ENCODE measurements at regions not wholly inside any gene's neighbourhood (a gene's known extent, or its start where the extent isn't known, plus 50 kb on each side); places are given as distances from the start of the nearest gene placed in this dataset.

- ChIA-PET POLR2A (ENCODE audit: low non-redundant PET) (no interaction called here), CTCF (no interaction called here)
- Histone ChIP-seq H3K9me3 (ENCODE audit: low read depth, low read length, poor library complexity, severe bottlenecking) (no peaks in the 10 kb centered on the region), H3K27ac (ENCODE audit: low read depth, low read length, poor library complexity, severe bottlenecking) (no peak overlapping the region), H3K4me1 (ENCODE audit: insufficient read depth, low read length, poor library complexity, severe bottlenecking) (no peaks in the 10 kb centered on the region), H3K4me3 (ENCODE audit: low read depth, low read length, poor library complexity, severe bottlenecking) (no peak overlapping the region), H3K36me3 (ENCODE audit: insufficient read depth, low read length, poor library complexity, severe bottlenecking) (no peaks in the 10 kb centered on the region), H3K27me3 (replicated peaks; ENCODE audit: insufficient read depth, low read depth, low read length, poor library complexity) (no peaks in the 10 kb centered on the region)
- TF ChIP-seq CTCF (conservative IDR thresholded peaks at IDR 0.05; ENCODE audit: low read depth, low read length) (no peak), EZH2 (IDR thresholded peaks at IDR 0.05; ENCODE audit: borderline replicate concordance, low read depth, low read length, poor library complexity, severe bottlenecking) (no peak)
- intact Hi-C loops (cut with micrococcal nuclease; ENCODE audit: unreplicated experiment): no loop called here
- no peak for DNase-seq (ENCODE audit: low spot score)
- BruUV-seq (replicated peaks): no TSS peak
These were observed 342.6 kb upstream of the CCDC196 start for GRCh38 chr14:66143387-66144112.

- no peaks in the 10 kb centered on the region for H3K36me3 ChIP-seq (ENCODE audit: insufficient read depth, low read length, poor library complexity, severe bottlenecking)
- no peaks in the 10 kb centered on the region for H3K9me3 ChIP-seq (ENCODE audit: low read depth, low read length, poor library complexity, severe bottlenecking)
- H3K4me3 ChIP-seq (ENCODE audit: low read depth, low read length, poor library complexity, severe bottlenecking): no peak overlapping the region
- ChIA-PET CTCF (no interaction called here), POLR2A (ENCODE audit: low non-redundant PET) (no interaction called here)
- no peak for DNase-seq (ENCODE audit: low spot score)
- no TSS peak for BruUV-seq (replicated peaks)
- H3K4me1 ChIP-seq (ENCODE audit: insufficient read depth, low read length, poor library complexity, severe bottlenecking): no peaks in the 10 kb centered on the region
- no peak overlapping the region for H3K27ac ChIP-seq (ENCODE audit: low read depth, low read length, poor library complexity, severe bottlenecking)
- intact Hi-C loops (cut with micrococcal nuclease; ENCODE audit: unreplicated experiment): no loop called here
- no peaks in the 10 kb centered on the region for H3K27me3 ChIP-seq (replicated peaks; ENCODE audit: insufficient read depth, low read depth, low read length, poor library complexity)
- TF ChIP-seq CTCF (conservative IDR thresholded peaks at IDR 0.05; ENCODE audit: low read depth, low read length): no peak
- no peak for TF ChIP-seq EZH2 (IDR thresholded peaks at IDR 0.05; ENCODE audit: borderline replicate concordance, low read depth, low read length, poor library complexity, severe bottlenecking)
These were observed 333.9 kb upstream of the CCDC196 start for GRCh38 chr14:66152302-66152701.

- no peak for DNase-seq (ENCODE audit: low spot score)
- no peak overlapping the region for H3K27ac ChIP-seq (ENCODE audit: low read depth, low read length, poor library complexity, severe bottlenecking)
- no peaks in the 10 kb centered on the region for H3K36me3 ChIP-seq (ENCODE audit: insufficient read depth, low read length, poor library complexity, severe bottlenecking)
- H3K4me1 ChIP-seq (ENCODE audit: insufficient read depth, low read length, poor library complexity, severe bottlenecking): no peaks in the 10 kb centered on the region
- ChIA-PET POLR2A (ENCODE audit: low non-redundant PET) (no interaction called here), CTCF (no interaction called here)
- H3K4me3 ChIP-seq (ENCODE audit: low read depth, low read length, poor library complexity, severe bottlenecking): no peak overlapping the region
- no peaks in the 10 kb centered on the region for H3K27me3 ChIP-seq (replicated peaks; ENCODE audit: insufficient read depth, low read depth, low read length, poor library complexity)
- intact Hi-C loops (cut with micrococcal nuclease; ENCODE audit: unreplicated experiment): no loop called here
- H3K9me3 ChIP-seq (ENCODE audit: low read depth, low read length, poor library complexity, severe bottlenecking): no peaks in the 10 kb centered on the region
- no TSS peak for BruUV-seq (replicated peaks)
- no peak for TF ChIP-seq CTCF (conservative IDR thresholded peaks at IDR 0.05; ENCODE audit: low read depth, low read length)
These were observed 333.4 kb upstream of the CCDC196 start for GRCh38 chr14:66152747-66153146.
